ENCODE measurements at regions not wholly inside any gene's neighbourhood (a gene's known extent, or its start where the extent isn't known, plus 50 kb on each side); places are given as distances from the start of the nearest gene placed in this dataset.
A peak's percentile ranks its signal among the peaks of the same experiment; 100 is the strongest.
"Not testable (repeated sequence)": the region's sequence is repeated elsewhere in the genome, so short reads cannot be mapped to it uniquely, and the experiment has no call there.

DNA sequence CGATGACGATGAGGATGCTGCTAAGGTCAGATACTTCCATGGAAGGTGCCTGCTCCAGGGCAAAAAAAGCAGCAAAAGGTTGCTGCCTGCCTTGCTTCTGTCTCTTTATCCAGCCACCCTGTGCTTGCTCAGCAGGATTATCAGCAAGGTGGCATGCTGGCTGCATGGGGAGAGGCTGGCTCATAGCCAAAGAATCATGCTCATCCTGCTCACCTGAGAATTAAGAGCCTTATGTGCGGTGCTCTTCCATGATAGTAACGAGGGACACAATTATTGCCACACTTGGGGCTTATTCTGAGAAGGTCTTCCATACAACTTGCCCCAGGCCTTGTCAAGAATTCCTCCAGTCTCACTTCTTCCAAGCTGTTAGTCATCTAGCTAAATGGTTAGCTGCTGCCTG lies 60.4 kb upstream of the SEC11C start:
- Histone ChIP-seq H3K9ac (ENCODE audit: low read length) (no peak overlapping the region), H3K36me3 (ENCODE audit: insufficient read depth, low read length) (no peaks in the 10 kb centered on the region), H3K4me3 (ENCODE audit: low read length) (no peak overlapping the region), H4K20me1 (ENCODE audit: insufficient read depth, low read depth, low read length) (no peaks in the 10 kb centered on the region), H3K9me3 (ENCODE audit: low read length) (no peaks in the 10 kb centered on the region), H3K4me2 (ENCODE audit: low read depth, low read length, poor library complexity, severe bottlenecking) (no peak overlapping the region), H2AFZ (ENCODE audit: low read length) (no peak overlapping the region), H3K4me1 (ENCODE audit: low read length) (peaks cover 15% of the 10 kb centered on the region), H3K27ac (ENCODE audit: low read length) (no peak overlapping the region), H3K9me2 (replicated peaks; ENCODE audit: insufficient read depth, low read length) (no peaks in the 10 kb centered on the region), H3K79me2 (ENCODE audit: low read length) (no peaks in the 10 kb centered on the region), H3K27me3 (ENCODE audit: low read length) (no peaks in the 10 kb centered on the region)
- DNase-seq = no peak

DNA sequence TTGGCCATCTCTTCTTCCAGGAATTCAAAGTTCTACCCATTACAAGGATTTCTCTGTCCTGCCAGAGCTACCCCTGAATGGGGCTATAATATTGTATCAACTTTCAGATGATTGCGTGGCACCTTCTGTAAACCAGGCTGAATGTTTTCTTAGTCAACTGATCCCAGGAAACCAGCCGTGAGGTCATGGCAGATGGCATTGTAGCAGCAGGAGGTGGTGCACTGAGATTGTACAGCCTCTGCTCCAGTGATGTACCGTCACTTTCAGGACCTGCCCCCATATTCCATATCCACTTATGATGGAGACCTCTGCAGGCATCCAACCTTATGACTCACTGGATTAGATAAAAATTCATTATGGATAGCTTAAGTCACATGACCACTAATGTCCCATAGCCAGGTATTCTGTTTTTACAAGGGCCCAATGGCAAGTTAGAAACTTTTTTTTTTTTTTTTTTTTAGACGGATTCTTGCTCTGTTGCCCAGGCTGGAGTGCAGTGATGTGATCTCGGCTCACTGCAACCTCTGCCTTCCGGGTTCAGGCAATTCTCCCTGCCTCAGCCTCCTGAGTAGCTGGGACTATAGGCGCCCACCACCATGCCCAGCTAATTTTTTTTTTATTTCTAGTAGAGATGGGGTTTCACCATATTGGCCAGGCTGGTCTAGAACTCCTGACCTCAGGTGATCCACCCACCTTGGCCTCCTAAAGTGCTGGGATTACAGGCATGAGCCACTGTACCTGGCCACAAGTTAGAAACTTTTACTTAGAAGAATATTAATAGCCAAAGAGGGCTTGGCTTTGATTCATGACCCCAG lies 59.8 kb upstream of the SEC11C start:
- not testable (repeated sequence) for H3K27me3 ChIP-seq (ENCODE audit: low read length); H3K79me2 ChIP-seq (ENCODE audit: low read length); H4K20me1 ChIP-seq (ENCODE audit: insufficient read depth, low read depth, low read length)

GRCh38 chr18:59083136-59083818 lies 56.4 kb upstream of the SEC11C start:
- Histone ChIP-seq H3K9me3 (ENCODE audit: low read length) (no peaks in the 10 kb centered on the region), H3K4me3 (ENCODE audit: low read length) (no peak overlapping the region), H3K27ac (ENCODE audit: low read length) (no peak overlapping the region), H3K9ac (ENCODE audit: low read length) (no peak overlapping the region), H3K27me3 (ENCODE audit: low read length) (no peaks in the 10 kb centered on the region), H3K4me1 (ENCODE audit: low read length) (peaks cover 8% of the 10 kb centered on the region), H3K79me2 (ENCODE audit: low read length) (no peaks in the 10 kb centered on the region), H3K4me2 (ENCODE audit: low read depth, low read length, poor library complexity, severe bottlenecking) (peak overlapping the region; percentile 46), H3K9me2 (replicated peaks; ENCODE audit: insufficient read depth, low read length) (no peaks in the 10 kb centered on the region), H2AFZ (ENCODE audit: low read length) (no peak overlapping the region), H3K36me3 (ENCODE audit: insufficient read depth, low read length) (no peaks in the 10 kb centered on the region), H4K20me1 (ENCODE audit: insufficient read depth, low read depth, low read length) (no peaks in the 10 kb centered on the region)
- no peak for DNase-seq

More for the DNA sequence above, 59.8 kb upstream of the SEC11C start:
- DNase-seq; H3K9me2 ChIP-seq (replicated peaks; ENCODE audit: insufficient read depth, low read length); H3K9ac ChIP-seq (ENCODE audit: low read length); H3K4me3 ChIP-seq (ENCODE audit: low read length); H3K27ac ChIP-seq (ENCODE audit: low read length); H3K9me3 ChIP-seq (ENCODE audit: low read length); H3K4me2 ChIP-seq (ENCODE audit: low read depth, low read length, poor library complexity, severe bottlenecking); H2AFZ ChIP-seq (ENCODE audit: low read length); H3K36me3 ChIP-seq (ENCODE audit: insufficient read depth, low read length): not testable (repeated sequence)
- H3K4me1 ChIP-seq (ENCODE audit: low read length) = peaks cover 15% of the 10 kb centered on the region

DNA sequence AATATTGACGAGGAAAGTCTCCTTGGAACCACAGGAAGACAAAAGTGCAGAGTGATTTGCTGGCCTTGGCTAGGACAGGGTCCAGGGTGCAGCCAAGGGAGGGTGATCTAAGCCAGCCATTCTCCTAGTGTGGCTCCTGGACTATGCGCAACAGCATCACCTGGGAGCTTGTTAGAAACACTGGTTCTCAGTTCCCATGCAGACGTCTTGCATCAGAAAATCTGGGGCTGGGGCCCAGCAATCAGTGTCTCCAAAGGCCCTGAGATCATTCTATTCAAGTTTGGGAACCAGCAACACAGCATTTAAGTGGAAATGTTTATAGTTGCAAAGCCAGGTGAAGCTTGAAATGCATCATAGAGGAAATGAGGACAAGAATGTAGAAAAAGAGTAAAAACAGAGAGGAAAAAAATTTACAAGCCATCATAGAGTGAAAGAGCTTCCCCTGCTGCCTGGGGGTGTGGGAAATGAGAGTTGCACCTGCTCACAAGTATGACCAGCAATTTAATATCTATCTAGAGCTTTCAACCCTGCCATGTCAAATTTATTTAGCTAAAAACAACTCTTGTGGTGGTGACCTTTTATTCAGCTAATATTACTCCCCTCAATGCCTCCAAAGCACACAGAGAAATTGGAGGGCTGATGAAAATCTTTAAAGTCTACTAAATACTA lies 54.4 kb upstream of the SEC11C start:
- Histone ChIP-seq H3K4me3 (ENCODE audit: low read length) (no peak overlapping the region), H3K79me2 (ENCODE audit: low read length) (no peaks in the 10 kb centered on the region), H3K9ac (ENCODE audit: low read length) (no peak overlapping the region), H3K9me2 (replicated peaks; ENCODE audit: insufficient read depth, low read length) (no peaks in the 10 kb centered on the region), H3K36me3 (ENCODE audit: insufficient read depth, low read length) (no peaks in the 10 kb centered on the region), H3K27ac (ENCODE audit: low read length) (no peak overlapping the region), H4K20me1 (ENCODE audit: insufficient read depth, low read depth, low read length) (no peaks in the 10 kb centered on the region), H3K4me1 (ENCODE audit: low read length) (peaks cover 8% of the 10 kb centered on the region), H3K4me2 (ENCODE audit: low read depth, low read length, poor library complexity, severe bottlenecking) (no peak overlapping the region), H3K9me3 (ENCODE audit: low read length) (no peaks in the 10 kb centered on the region), H3K27me3 (ENCODE audit: low read length) (no peaks in the 10 kb centered on the region), H2AFZ (ENCODE audit: low read length) (no peak overlapping the region)
- DNase-seq = no peak

GRCh38 chr18:59085797-59086196 lies 53.9 kb upstream of the SEC11C start:
- Histone ChIP-seq H3K4me1 (ENCODE audit: low read length) (peaks cover 8% of the 10 kb centered on the region), H3K27me3 (ENCODE audit: low read length) (no peaks in the 10 kb centered on the region), H3K4me2 (ENCODE audit: low read depth, low read length, poor library complexity, severe bottlenecking) (no peak overlapping the region), H3K4me3 (ENCODE audit: low read length) (no peak overlapping the region), H3K9me3 (ENCODE audit: low read length) (no peaks in the 10 kb centered on the region), H4K20me1 (ENCODE audit: insufficient read depth, low read depth, low read length) (no peaks in the 10 kb centered on the region), H3K27ac (ENCODE audit: low read length) (no peak overlapping the region), H3K9me2 (replicated peaks; ENCODE audit: insufficient read depth, low read length) (no peaks in the 10 kb centered on the region), H3K36me3 (ENCODE audit: insufficient read depth, low read length) (no peaks in the 10 kb centered on the region), H2AFZ (ENCODE audit: low read length) (no peak overlapping the region), H3K79me2 (ENCODE audit: low read length) (no peaks in the 10 kb centered on the region), H3K9ac (ENCODE audit: low read length) (no peak overlapping the region)
- no peak for DNase-seq

DNA sequence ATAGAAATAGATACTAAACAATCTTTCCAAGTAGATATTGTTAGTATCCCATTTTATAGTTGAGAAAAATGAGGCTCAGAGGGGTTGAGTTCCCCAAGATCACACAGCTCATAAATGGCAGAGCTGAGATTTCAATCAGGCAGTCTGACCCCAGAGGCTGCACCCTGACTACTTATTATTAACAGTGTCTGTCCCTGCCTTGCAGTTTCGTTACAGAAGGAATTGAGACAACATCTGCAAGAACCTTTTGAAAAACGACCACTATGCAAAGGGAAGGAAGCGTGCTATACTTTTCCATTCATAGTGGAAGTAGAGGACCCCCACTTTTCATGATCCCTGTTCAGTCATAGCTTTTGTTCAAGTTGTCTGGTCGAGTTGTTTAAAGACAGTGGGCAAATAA lies 53.2 kb upstream of the SEC11C start:
- H3K79me2 ChIP-seq (ENCODE audit: low read length) = no peaks in the 10 kb centered on the region
- no peaks in the 10 kb centered on the region for H3K9me3 ChIP-seq (ENCODE audit: low read length)
- H3K27me3 ChIP-seq (ENCODE audit: low read length) = no peaks in the 10 kb centered on the region
- no peak overlapping the region for H2AFZ ChIP-seq (ENCODE audit: low read length)
- H3K4me3 ChIP-seq (ENCODE audit: low read length) = no peak overlapping the region
- no peaks in the 10 kb centered on the region for H3K9me2 ChIP-seq (replicated peaks; ENCODE audit: insufficient read depth, low read length)
- H4K20me1 ChIP-seq (ENCODE audit: insufficient read depth, low read depth, low read length) = no peaks in the 10 kb centered on the region
- peaks cover 8% of the 10 kb centered on the region for H3K4me1 ChIP-seq (ENCODE audit: low read length)
- H3K36me3 ChIP-seq (ENCODE audit: insufficient read depth, low read length) = no peaks in the 10 kb centered on the region
- no peak overlapping the region for H3K27ac ChIP-seq (ENCODE audit: low read length)
- no peak overlapping the region for H3K4me2 ChIP-seq (ENCODE audit: low read depth, low read length, poor library complexity, severe bottlenecking)
- no peak for DNase-seq
- H3K9ac ChIP-seq (ENCODE audit: low read length) = no peak overlapping the region

DNA sequence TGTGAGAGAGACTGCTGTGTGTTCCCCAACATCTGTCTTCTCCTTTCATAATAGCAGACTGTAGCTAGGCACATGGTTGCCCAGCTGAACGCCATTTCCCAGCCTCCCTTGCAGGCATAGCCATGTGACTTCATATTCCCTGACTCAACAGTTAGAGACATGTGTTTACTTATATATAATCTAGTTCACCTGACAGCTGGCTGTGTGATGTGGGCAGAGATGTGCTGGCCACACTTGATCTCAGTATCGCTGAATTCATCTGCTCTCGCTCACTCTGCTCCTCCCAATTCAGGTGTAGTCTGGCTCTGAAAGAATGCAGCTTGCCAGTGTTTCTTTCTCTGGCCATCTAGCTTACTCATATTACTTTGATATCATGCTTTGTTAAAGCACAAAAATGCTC lies 52.3 kb upstream of the SEC11C start:
- Histone ChIP-seq H3K4me3 (ENCODE audit: low read length) (no peak overlapping the region), H3K4me2 (ENCODE audit: low read depth, low read length, poor library complexity, severe bottlenecking) (no peak overlapping the region), H3K9me3 (ENCODE audit: low read length) (no peaks in the 10 kb centered on the region), H3K79me2 (ENCODE audit: low read length) (no peaks in the 10 kb centered on the region), H2AFZ (ENCODE audit: low read length) (0 out of 2 replicates have a peak overlapping the region, but pooled peaks have one; percentile 21), H3K27me3 (ENCODE audit: low read length) (no peaks in the 10 kb centered on the region), H3K9me2 (replicated peaks; ENCODE audit: insufficient read depth, low read length) (no peaks in the 10 kb centered on the region), H4K20me1 (ENCODE audit: insufficient read depth, low read depth, low read length) (no peaks in the 10 kb centered on the region), H3K4me1 (ENCODE audit: low read length) (peaks cover 8% of the 10 kb centered on the region), H3K9ac (ENCODE audit: low read length) (no peak overlapping the region), H3K36me3 (ENCODE audit: insufficient read depth, low read length) (no peaks in the 10 kb centered on the region), H3K27ac (ENCODE audit: low read length) (no peak overlapping the region)
- no peak for DNase-seq
